Natural killer cell (primary cell): ENCODE measurements at regions not wholly inside any gene's neighbourhood (a gene's known extent, or its start where the extent isn't known, plus 50 kb on each side); places are given as distances from the start of the nearest gene placed in this dataset.

Experiments
- ATAC-seq, 3 donors: fragments of 150-1000 bp in 2 of 3; fragments of 200-7000 bp in 1 of 3; cut with Tn5 transposase; 1 replicate in 1 of 3; 2 replicates in 2 of 3; pipeline ENCODE4 v1.10.0; 2021; ENCODE audit warnings: mild to moderate bottlenecking in 2 of 3, moderate library complexity in 2 of 3
- DNase-seq, 2 donors: peaks; one replicate each; pipeline versions ENCODE4 v3.0.0 to v3.0.0-alpha.2; 2013 to 2021; ENCODE audit warnings: mixed read lengths in 1 of 2
- H3K27ac ChIP-seq: one replicate; pipeline ENCODE4 v1.5.1; 2013; ENCODE audit warnings: mild to moderate bottlenecking, low read length
- H3K27me3 ChIP-seq: one replicate; pipeline ENCODE4 v1.6.1; 2013; ENCODE audit warnings: low read length; ENCODE audit not compliant: control insufficient read depth, insufficient read depth
- H3K36me3 ChIP-seq: one replicate; pipeline ENCODE4 v1.6.1; 2013; ENCODE audit warnings: low read length; ENCODE audit not compliant: control insufficient read depth, insufficient read depth
- H3K4me1 ChIP-seq: one replicate; pipeline ENCODE4 v1.6.1; 2013; ENCODE audit warnings: low read length; ENCODE audit not compliant: control insufficient read depth, insufficient read depth
- H3K4me3 ChIP-seq: one replicate; pipeline ENCODE4 v1.5.1; 2013; ENCODE audit warnings: low read length
- H3K9me3 ChIP-seq: one replicate; pipeline ENCODE4 v1.6.1; 2013; ENCODE audit warnings: low read length; ENCODE audit not compliant: control insufficient read depth, insufficient read depth
- H3K27ac Mint-ChIP-seq, 2 donors: one replicate each; pipeline ENCODE4 v1.8.0; 2022; ENCODE audit warnings: mild to moderate bottlenecking in 2 of 2, mixed read lengths in 2 of 2, moderate library complexity in 1 of 2
- H3K27me3 Mint-ChIP-seq, 2 donors: one replicate each; pipeline ENCODE4 v1.8.0; 2022; ENCODE audit warnings: low read depth in 2 of 2, mixed read lengths in 2 of 2
- H3K36me3 Mint-ChIP-seq: one replicate; pipeline ENCODE4 v1.8.0; 2022; ENCODE audit warnings: mixed read lengths
- H3K4me1 Mint-ChIP-seq, 2 donors: one replicate each; pipeline ENCODE4 v1.8.0; 2022; ENCODE audit warnings: mixed read lengths in 2 of 2
- H3K4me3 Mint-ChIP-seq: one replicate; pipeline ENCODE4 v1.8.0; 2022; ENCODE audit warnings: mild to moderate bottlenecking, moderate library complexity, mixed read lengths
- H3K9me3 Mint-ChIP-seq, 2 donors: one replicate each; pipeline ENCODE4 v1.8.0; 2022; ENCODE audit warnings: mixed read lengths in 2 of 2
- WGBS: methylation state at CpG from one replicate; pipeline ENCODE4 v1.1.7; 2013; ENCODE audit warnings: missing lambda C conversion rate; ENCODE audit not compliant: insufficient coverage; 5-methylcytosine and 5-hydroxymethylcytosine counted together
- intact Hi-C: fragments of 100-400 bp; cut with micrococcal nuclease; formaldehyde crosslinking; loops from one replicate; pipeline ENCODE4 v1.14.2; 2022
- TF ChIP-seq, protein P1 (sequence below): fragments of 200-600 bp; IDR thresholded peaks from one replicate; pipeline ENCODE4 v1.8.0; 2022; ENCODE audit warnings: antibody characterized with exemption

DNA sequence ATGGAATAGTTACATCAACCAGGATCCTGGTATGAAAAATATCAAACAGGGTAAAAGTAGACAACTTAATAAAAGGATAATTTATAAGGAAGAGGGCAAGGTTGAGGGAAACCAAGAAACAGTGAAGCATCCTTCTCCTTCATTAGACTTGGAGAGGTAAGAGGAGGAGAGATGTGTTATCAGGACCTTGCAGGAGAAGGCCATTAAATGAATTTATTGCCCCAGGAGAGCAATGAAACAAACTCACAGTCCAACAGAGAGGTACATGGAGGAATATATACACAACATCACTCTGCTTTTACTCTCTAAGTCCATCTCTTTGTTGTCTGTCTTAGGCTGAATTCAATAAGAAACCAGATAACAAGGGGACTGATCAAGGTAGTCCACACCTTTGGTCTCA lies 966.2 kb downstream of the SORCS1 start:
- TF ChIP-seq, protein P1, sequence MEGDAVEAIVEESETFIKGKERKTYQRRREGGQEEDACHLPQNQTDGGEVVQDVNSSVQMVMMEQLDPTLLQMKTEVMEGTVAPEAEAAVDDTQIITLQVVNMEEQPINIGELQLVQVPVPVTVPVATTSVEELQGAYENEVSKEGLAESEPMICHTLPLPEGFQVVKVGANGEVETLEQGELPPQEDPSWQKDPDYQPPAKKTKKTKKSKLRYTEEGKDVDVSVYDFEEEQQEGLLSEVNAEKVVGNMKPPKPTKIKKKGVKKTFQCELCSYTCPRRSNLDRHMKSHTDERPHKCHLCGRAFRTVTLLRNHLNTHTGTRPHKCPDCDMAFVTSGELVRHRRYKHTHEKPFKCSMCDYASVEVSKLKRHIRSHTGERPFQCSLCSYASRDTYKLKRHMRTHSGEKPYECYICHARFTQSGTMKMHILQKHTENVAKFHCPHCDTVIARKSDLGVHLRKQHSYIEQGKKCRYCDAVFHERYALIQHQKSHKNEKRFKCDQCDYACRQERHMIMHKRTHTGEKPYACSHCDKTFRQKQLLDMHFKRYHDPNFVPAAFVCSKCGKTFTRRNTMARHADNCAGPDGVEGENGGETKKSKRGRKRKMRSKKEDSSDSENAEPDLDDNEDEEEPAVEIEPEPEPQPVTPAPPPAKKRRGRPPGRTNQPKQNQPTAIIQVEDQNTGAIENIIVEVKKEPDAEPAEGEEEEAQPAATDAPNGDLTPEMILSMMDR = no peak

DNA sequence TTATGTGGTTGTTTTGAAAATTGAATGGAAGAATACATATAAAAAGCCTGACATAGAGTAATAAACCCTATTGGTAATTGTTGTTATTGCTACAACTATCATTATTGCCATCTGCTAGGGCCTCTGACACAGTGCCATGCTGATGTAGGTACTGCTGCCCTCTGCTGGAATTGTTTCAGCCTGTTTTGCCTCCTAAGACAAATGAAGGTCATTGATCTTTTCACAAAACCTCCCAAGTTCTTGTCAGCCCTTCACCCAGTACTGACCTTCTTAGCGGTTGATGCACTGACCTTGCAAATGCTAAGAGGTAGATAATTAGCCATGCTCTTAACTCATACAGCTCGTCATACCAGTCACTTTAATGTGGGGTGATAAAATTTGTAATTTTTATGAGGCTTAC lies 975.2 kb downstream of the SORCS1 start:
- H3K36me3 Mint-ChIP-seq = peaks cover 4% of the 10 kb centered on the region
- 25% methylated on average over 1 of the region's 2 CpGs for WGBS
- Histone ChIP-seq H3K9me3 (no peaks in the 10 kb centered on the region), H3K4me1 (no peaks in the 10 kb centered on the region), H3K36me3 (no peaks in the 10 kb centered on the region), H3K27me3 (no peaks in the 10 kb centered on the region), H3K4me3 (no peak overlapping the region), H3K27ac (no peak overlapping the region)
- no peak overlapping the region for H3K4me3 Mint-ChIP-seq
- TF ChIP-seq, protein P1 = no peak
- no peaks in the 10 kb centered on the region for H3K27me3 Mint-ChIP-seq
- H3K27ac Mint-ChIP-seq = no peak overlapping the region
- no peaks in the 10 kb centered on the region for H3K4me1 Mint-ChIP-seq
- peaks cover 4 to 15% of the 10 kb centered on the region in 2 donors for H3K9me3 Mint-ChIP-seq
- intact Hi-C loops = no loop called here
- no peak for ATAC-seq
- peak in 1 of 2 donors; percentile 7 for DNase-seq

More for the DNA sequence above, 966.2 kb downstream of the SORCS1 start:
- Mint-ChIP-seq H3K9me3 (peaks cover 7% of the 10 kb centered on the region in 2 donors), H3K27me3 (no peaks in the 10 kb centered on the region), H3K27ac (no peak overlapping the region), H3K4me3 (no peak overlapping the region), H3K36me3 (no peaks in the 10 kb centered on the region), H3K4me1 (no peaks in the 10 kb centered on the region)
- Histone ChIP-seq H3K36me3 (no peaks in the 10 kb centered on the region), H3K27me3 (no peaks in the 10 kb centered on the region), H3K4me3 (no peak overlapping the region), H3K27ac (no peak overlapping the region), H3K9me3 (no peaks in the 10 kb centered on the region), H3K4me1 (no peaks in the 10 kb centered on the region)
- DNase-seq = no peak
- no peak for ATAC-seq
- intact Hi-C loops = no loop called here

DNA sequence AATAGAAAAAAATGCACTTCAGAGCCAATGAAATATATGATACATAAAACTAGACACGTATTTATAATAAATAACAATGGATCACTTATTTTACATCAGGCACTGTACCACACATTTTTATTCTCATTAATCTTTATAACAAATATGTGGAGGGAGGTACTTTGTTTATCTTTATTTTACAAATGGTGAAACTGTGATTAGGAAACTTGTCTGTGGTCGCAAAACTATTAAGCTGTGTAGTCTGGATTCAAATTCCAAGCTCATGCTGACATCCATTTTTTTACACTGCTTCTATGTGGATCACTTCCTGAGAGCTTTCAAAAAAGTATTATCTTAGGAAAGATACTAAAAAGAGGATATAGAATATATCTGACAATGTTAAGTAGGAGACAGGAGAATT lies 978.6 kb downstream of the SORCS1 start:
- TF ChIP-seq, protein P1 = no peak
- Histone ChIP-seq H3K4me3 (no peak overlapping the region), H3K9me3 (no peaks in the 10 kb centered on the region), H3K27me3 (no peaks in the 10 kb centered on the region), H3K4me1 (no peaks in the 10 kb centered on the region), H3K36me3 (no peaks in the 10 kb centered on the region), H3K27ac (no peak overlapping the region)
- no peaks in the 10 kb centered on the region for H3K4me1 Mint-ChIP-seq
- DNase-seq (no peak), ATAC-seq (no peak)
- no peak overlapping the region for H3K4me3 Mint-ChIP-seq
- WGBS = 86% methylated on average over 1 of the region's 2 CpGs
- intact Hi-C loops = no loop called here
- H3K27ac Mint-ChIP-seq = no peak overlapping the region
- no peaks in the 10 kb centered on the region for H3K27me3 Mint-ChIP-seq
- H3K36me3 Mint-ChIP-seq = peaks cover 5% of the 10 kb centered on the region
- H3K9me3 Mint-ChIP-seq = peaks cover 7 to 12% of the 10 kb centered on the region in 2 donors

DNA sequence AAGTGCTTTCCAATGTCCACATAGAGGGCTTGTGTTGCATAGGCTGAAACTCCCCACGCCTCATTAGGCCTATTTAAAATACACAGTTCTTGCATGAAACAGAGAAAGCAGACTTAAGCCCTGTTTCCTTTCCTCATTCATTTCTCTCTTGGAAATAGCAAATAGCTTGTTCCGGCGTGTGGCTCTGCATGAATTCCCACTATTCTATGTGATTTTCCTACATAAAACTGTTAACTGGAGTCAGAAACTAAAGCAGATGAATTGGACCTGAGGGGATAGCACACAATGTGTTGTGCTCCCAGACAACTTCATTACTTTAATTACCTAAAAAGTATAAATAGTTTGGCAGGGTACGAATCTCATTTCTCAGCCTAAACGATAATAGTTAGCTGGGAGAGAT lies 981.5 kb downstream of the SORCS1 start:
- TF ChIP-seq, protein P1 = no peak
- H3K36me3 ChIP-seq = no peaks in the 10 kb centered on the region
- no peak overlapping the region for H3K27ac ChIP-seq
- H3K36me3 Mint-ChIP-seq = peaks cover 5% of the 10 kb centered on the region
- DNase-seq (no peak), ATAC-seq (no peak)
- intact Hi-C loops = no loop called here
- H3K4me1 ChIP-seq = no peaks in the 10 kb centered on the region
- no peaks in the 10 kb centered on the region for H3K27me3 Mint-ChIP-seq
- no peaks in the 10 kb centered on the region for H3K27me3 ChIP-seq
- no peak overlapping the region for H3K27ac Mint-ChIP-seq
- WGBS = 97% methylated on average over 5 of the region's 5 CpGs
- H3K4me3 ChIP-seq = no peak overlapping the region
- no peak overlapping the region for H3K4me3 Mint-ChIP-seq
- H3K9me3 Mint-ChIP-seq = peaks cover 6 to 8% of the 10 kb centered on the region in 2 donors
- H3K4me1 Mint-ChIP-seq = no peaks in the 10 kb centered on the region
- H3K9me3 ChIP-seq = no peaks in the 10 kb centered on the region
